ENCODE measurements at regions not wholly inside any gene's neighbourhood (a gene's known extent, or its start where the extent isn't known, plus 50 kb on each side); places are given as distances from the start of the nearest gene placed in this dataset.

DNA sequence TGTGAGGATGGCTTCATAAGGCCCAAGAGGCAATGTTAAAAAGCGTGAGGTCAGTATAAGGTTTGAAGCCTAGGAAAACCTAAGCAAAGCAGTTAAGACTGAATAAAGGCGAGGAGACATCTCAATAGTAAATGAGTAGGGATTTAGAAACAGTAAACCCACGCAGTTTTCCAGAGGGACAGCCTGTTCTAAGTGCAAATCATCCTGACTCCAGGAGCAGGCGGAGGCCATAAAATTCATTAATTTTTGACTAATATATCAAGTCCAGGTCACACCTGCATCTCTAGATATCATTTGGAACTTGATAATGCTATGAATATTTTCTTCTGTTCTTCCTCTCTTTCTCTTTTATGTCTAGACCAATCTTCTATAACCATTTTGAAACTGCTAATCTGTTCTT is 597.0 kb upstream of the RGS18 start:
- H3K27ac ChIP-seq = no peak overlapping the region
- TF ChIP-seq, protein P1, sequence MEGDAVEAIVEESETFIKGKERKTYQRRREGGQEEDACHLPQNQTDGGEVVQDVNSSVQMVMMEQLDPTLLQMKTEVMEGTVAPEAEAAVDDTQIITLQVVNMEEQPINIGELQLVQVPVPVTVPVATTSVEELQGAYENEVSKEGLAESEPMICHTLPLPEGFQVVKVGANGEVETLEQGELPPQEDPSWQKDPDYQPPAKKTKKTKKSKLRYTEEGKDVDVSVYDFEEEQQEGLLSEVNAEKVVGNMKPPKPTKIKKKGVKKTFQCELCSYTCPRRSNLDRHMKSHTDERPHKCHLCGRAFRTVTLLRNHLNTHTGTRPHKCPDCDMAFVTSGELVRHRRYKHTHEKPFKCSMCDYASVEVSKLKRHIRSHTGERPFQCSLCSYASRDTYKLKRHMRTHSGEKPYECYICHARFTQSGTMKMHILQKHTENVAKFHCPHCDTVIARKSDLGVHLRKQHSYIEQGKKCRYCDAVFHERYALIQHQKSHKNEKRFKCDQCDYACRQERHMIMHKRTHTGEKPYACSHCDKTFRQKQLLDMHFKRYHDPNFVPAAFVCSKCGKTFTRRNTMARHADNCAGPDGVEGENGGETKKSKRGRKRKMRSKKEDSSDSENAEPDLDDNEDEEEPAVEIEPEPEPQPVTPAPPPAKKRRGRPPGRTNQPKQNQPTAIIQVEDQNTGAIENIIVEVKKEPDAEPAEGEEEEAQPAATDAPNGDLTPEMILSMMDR (IDR thresholded peaks at IDR 0.05) = no peak
- no peak for TF ChIP-seq ZFX (IDR thresholded peaks at IDR 0.05; ENCODE audit: borderline replicate concordance)

DNA sequence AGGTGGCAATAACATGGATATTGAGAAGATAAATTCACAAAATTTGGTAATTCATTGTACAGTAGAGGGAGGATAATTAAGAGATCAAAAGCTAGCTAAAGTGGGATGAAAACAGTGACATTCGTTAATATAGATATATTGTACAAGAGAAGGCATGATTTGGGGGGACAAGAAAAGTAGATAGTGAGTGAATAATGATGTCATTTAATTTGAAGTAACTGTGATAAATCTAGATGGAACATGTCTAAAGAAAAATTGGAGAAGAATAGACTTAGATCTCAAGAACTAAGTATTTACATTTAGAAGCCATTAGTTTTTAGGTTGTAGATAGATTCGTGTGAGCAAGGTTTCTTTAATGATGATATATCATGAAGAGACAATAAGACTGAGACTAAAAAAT is 594.0 kb upstream of the RGS18 start:
- TF ChIP-seq ZFX (IDR thresholded peaks at IDR 0.05; ENCODE audit: borderline replicate concordance) = no peak
- TF ChIP-seq, protein P1 (IDR thresholded peaks at IDR 0.05) = no peak
- no peak overlapping the region for H3K27ac ChIP-seq

GRCh38 chr1:191572479-191572878 is 585.8 kb upstream of the RGS18 start:
- H3K27ac ChIP-seq = no peak overlapping the region
- TF ChIP-seq, protein P1 (IDR thresholded peaks at IDR 0.05) = no peak
- TF ChIP-seq ZFX (IDR thresholded peaks at IDR 0.05; ENCODE audit: borderline replicate concordance) = no peak

DNA sequence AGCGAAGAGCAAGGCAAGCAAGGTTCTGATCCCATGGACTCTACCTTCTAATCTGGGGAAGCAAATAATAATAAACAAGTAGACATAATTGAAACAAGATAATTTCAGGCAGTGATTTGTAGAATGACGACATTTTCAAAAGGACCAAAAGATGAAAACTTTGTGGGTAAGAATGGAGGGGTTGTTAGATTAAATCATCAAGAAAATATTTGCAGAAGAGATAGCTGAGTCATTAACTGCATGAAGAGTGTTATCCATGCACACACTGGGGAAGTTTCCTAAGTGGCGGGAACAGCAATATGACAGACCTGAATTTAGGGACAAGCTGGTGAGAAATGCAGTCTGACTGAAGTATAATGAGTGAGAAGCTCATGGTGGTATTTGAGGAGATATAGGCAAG is 583.1 kb upstream of the RGS18 start:
- TF ChIP-seq, protein P1 (IDR thresholded peaks at IDR 0.05) = no peak
- TF ChIP-seq ZFX (IDR thresholded peaks at IDR 0.05; ENCODE audit: borderline replicate concordance) = no peak

DNA sequence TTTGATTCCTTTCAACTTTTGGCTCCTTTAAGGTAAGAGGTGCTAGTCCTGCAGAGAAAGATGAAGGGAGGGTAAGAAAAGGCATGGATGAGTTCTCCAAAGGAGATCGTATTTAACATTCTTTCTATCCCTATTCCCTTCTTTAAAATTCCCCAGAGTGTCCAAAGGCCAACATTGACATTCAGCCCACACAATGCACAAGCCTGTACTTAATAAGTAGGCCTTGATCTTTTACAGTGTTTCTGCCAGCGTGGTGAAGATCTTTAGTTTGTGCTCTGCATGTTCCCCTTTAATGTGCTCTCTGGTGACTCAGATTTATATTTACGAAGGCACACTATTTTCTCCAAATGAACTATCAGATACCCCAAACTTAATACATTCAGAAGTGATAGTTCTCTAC is 582.5 kb upstream of the RGS18 start:
- no peak overlapping the region for H3K27ac ChIP-seq
- TF ChIP-seq, protein P1 (IDR thresholded peaks at IDR 0.05) = no peak
- no peak for TF ChIP-seq ZFX (IDR thresholded peaks at IDR 0.05; ENCODE audit: borderline replicate concordance)

More for the DNA sequence above, 583.1 kb upstream of the RGS18 start:
- no peak overlapping the region for H3K27ac ChIP-seq

DNA sequence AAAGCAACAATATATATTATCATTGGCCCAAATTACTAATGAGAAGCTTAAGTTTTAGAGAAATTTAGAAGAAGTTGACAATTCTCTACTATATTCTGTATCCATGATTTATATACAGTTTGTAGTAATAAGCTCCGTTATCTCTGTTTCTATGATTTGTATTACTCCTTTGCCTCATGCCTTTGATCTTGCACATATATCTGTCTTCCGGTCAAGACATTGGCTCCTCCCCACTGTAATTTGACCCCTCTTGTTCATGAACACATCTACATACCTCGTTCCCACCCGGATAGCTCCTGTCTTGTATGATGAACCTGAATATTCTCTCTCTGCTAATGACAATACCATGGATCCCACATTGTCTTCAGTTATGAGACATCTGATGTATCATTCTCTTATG is 581.0 kb upstream of the RGS18 start:
- H3K27ac ChIP-seq = no peak overlapping the region
- TF ChIP-seq ZFX (IDR thresholded peaks at IDR 0.05; ENCODE audit: borderline replicate concordance) = no peak
- TF ChIP-seq, protein P1 (IDR thresholded peaks at IDR 0.05) = no peak

DNA sequence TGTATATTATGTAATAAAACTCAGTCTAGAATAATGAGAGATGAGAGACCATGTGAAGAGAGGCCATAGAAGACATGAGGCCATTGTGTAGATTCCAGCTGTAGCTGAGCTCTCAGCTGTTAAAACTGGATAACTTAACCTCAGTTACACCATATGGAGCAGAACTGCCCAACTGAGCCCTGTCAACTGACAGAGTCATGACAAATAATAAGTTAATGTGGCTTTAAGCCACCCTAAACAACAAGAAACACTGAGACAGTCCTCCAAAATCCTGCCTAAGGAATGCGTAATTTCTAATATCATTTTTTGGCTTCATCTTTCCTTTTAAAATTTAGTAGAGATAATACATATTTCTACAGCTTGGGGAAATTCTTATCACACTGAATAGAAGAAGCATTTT is 580.0 kb upstream of the RGS18 start:
- no peak overlapping the region for H3K27ac ChIP-seq
- no peak for TF ChIP-seq ZFX (IDR thresholded peaks at IDR 0.05; ENCODE audit: borderline replicate concordance)
- TF ChIP-seq, protein P1 (IDR thresholded peaks at IDR 0.05) = no peak

Measured in 22Rv1 (cell line).